ENCODE measurements at regions not wholly inside any gene's neighbourhood (a gene's known extent, or its start where the extent isn't known, plus 50 kb on each side); places are given as distances from the start of the nearest gene placed in this dataset.

DNA sequence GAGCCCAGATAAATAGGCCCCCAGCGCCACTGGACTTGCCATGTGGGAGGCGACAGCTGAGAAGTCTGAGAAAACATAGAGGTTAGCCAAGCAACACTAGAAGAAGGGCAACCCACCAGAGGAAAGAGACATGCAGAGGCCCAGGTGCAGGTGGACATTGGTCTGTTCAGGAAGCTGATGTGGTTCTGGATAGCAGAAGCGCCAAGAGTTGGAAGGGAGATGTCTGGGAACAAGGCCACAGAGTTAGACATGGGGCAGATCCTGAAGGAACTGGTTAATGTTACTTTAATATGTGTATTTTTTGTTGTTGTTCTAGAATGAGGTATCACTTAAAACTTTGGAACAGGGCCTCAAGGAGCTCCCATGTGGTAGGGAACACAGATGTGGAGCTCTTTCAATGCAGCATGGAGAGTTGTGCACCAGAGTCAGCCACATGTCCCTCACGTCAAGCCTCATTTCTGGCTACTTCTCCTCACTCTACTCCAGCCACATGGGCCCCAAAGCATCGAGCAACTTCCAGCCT lies 62.2 kb upstream of the PKDCC start:
- Histone ChIP-seq H3K4me3 (no peak overlapping the region), H3K79me2 (ENCODE audit: low read depth) (no peaks in the 10 kb centered on the region), H3K36me3 (ENCODE audit: low read depth) (no peaks in the 10 kb centered on the region), H3K27ac (no peak overlapping the region), H4K20me1 (ENCODE audit: insufficient read depth) (no peaks in the 10 kb centered on the region), H3K4me1 (replicated peaks; ENCODE audit: insufficient read depth) (peaks cover 15% of the 10 kb centered on the region), H2AFZ (no peak overlapping the region), H3K9me3 (ENCODE audit: insufficient read depth, low read depth) (no peaks in the 10 kb centered on the region), H3K9me2 (ENCODE audit: insufficient read depth) (no peaks in the 10 kb centered on the region), H3K27me3 (ENCODE audit: insufficient read depth, low read depth) (no peaks in the 10 kb centered on the region), H3K4me2 (no peak overlapping the region), H3F3A (ENCODE audit: insufficient read depth, low read depth) (peaks cover 11% of the 10 kb centered on the region; the same call in 1 of the 2 replicates)
- TF ChIP-seq EZH2 (IDR thresholded peaks at IDR 0.05; ENCODE audit: low read depth) = no peak
- TF ChIP-seq, protein P1, sequence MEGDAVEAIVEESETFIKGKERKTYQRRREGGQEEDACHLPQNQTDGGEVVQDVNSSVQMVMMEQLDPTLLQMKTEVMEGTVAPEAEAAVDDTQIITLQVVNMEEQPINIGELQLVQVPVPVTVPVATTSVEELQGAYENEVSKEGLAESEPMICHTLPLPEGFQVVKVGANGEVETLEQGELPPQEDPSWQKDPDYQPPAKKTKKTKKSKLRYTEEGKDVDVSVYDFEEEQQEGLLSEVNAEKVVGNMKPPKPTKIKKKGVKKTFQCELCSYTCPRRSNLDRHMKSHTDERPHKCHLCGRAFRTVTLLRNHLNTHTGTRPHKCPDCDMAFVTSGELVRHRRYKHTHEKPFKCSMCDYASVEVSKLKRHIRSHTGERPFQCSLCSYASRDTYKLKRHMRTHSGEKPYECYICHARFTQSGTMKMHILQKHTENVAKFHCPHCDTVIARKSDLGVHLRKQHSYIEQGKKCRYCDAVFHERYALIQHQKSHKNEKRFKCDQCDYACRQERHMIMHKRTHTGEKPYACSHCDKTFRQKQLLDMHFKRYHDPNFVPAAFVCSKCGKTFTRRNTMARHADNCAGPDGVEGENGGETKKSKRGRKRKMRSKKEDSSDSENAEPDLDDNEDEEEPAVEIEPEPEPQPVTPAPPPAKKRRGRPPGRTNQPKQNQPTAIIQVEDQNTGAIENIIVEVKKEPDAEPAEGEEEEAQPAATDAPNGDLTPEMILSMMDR (conservative IDR thresholded peaks at IDR 0.05) = no peak
- no TSS peak for BruUV-seq (replicated peaks)
- CTCF ChIA-PET = no interaction called here
- no peak for DNase-seq
- POLR2A ChIA-PET (ENCODE audit: unreplicated experiment) = no interaction called here
- intact Hi-C loops (cut with micrococcal nuclease; ENCODE audit: unreplicated experiment) = no loop called here

DNA sequence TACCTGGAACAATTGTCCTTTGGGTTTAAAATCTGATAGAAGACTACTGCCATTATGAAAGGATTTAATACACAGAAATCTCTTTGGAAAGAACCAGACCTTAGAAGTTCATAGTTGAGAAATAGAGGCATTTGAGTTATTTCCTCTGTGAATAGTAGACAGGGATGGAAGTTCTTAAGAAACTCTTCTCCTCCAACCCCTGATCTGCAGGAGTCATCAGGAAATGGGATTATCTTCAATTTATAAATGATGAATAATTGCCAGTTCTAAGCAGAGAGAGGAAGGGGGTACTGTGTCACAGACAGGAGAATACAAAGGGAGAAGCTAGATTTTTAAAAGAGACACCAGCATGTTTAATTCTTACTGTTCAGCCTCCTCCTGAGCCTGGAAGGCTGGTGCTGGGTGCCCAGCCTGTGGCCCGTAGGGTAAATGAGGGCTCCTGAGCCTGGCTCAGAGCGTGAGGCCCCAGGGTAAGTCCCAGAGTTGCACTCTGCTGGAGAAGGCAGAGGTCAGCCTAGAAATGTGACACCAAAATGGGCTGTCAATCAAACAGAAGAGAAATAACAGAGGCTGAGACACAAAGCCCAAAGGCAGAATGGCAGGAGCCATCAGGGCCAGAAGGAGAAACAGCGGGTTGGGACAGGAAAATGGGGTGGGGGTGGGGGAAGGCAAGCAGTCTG lies 58.2 kb upstream of the PKDCC start:
- Histone ChIP-seq H4K20me1 (ENCODE audit: insufficient read depth) (no peaks in the 10 kb centered on the region), H3F3A (ENCODE audit: insufficient read depth, low read depth) (peaks cover 11% of the 10 kb centered on the region; the same call in 1 of the 2 replicates), H3K79me2 (ENCODE audit: low read depth) (no peaks in the 10 kb centered on the region), H3K4me3 (no peak overlapping the region), H3K9me2 (ENCODE audit: insufficient read depth) (no peaks in the 10 kb centered on the region), H3K9me3 (ENCODE audit: insufficient read depth, low read depth) (no peaks in the 10 kb centered on the region), H3K36me3 (ENCODE audit: low read depth) (no peaks in the 10 kb centered on the region), H3K4me2 (peak overlapping the region; percentile 35), H3K27ac (no peak overlapping the region), H3K27me3 (ENCODE audit: insufficient read depth, low read depth) (no peaks in the 10 kb centered on the region), H3K4me1 (replicated peaks; ENCODE audit: insufficient read depth) (peaks cover 24% of the 10 kb centered on the region), H2AFZ (no peak overlapping the region)
- intact Hi-C loops (cut with micrococcal nuclease; ENCODE audit: unreplicated experiment) = no loop called here
- DNase-seq = peak; percentile 34 to 72
- POLR2A ChIA-PET (ENCODE audit: unreplicated experiment) = no interaction called here
- TF ChIP-seq, protein P1 (conservative IDR thresholded peaks at IDR 0.05) = no peak
- TF ChIP-seq EZH2 (IDR thresholded peaks at IDR 0.05; ENCODE audit: low read depth) = no peak
- CTCF ChIA-PET = no interaction called here
- no TSS peak for BruUV-seq (replicated peaks)

- TF ChIP-seq EZH2 (IDR thresholded peaks at IDR 0.05; ENCODE audit: low read depth) = no peak
- TF ChIP-seq, protein P1 (conservative IDR thresholded peaks at IDR 0.05) = no peak
- CTCF ChIA-PET = no interaction called here
- no peaks in the 10 kb centered on the region for H3K9me2 ChIP-seq (ENCODE audit: insufficient read depth)
- no TSS peak for BruUV-seq (replicated peaks)
- H3K9me3 ChIP-seq (ENCODE audit: insufficient read depth, low read depth) = no peaks in the 10 kb centered on the region
- intact Hi-C loops (cut with micrococcal nuclease; ENCODE audit: unreplicated experiment) = no loop called here
- no peaks in the 10 kb centered on the region for H3K36me3 ChIP-seq (ENCODE audit: low read depth)
- H3K4me1 ChIP-seq (replicated peaks; ENCODE audit: insufficient read depth) = peaks cover 24% of the 10 kb centered on the region
- peak overlapping the region; percentile 35 for H3K4me2 ChIP-seq
- H3K27ac ChIP-seq = no peak overlapping the region
- no peaks in the 10 kb centered on the region for H3K79me2 ChIP-seq (ENCODE audit: low read depth)
- peak in 1 of 2 experiments; percentile 27 for DNase-seq
- peaks cover 11% of the 10 kb centered on the region; the same call in 1 of the 2 replicates for H3F3A ChIP-seq (ENCODE audit: insufficient read depth, low read depth)
- no peaks in the 10 kb centered on the region for H4K20me1 ChIP-seq (ENCODE audit: insufficient read depth)
- POLR2A ChIA-PET (ENCODE audit: unreplicated experiment) = no interaction called here
- H2AFZ ChIP-seq = no peak overlapping the region
- no peak overlapping the region for H3K4me3 ChIP-seq
- H3K27me3 ChIP-seq (ENCODE audit: insufficient read depth, low read depth) = no peaks in the 10 kb centered on the region
Observed at GRCh38 chr2:41990245-41990644, 57.6 kb upstream of the PKDCC start.

Data from PC-9 (cell line).